ENCODE measurements at regions not wholly inside any gene's neighbourhood (a gene's known extent, or its start where the extent isn't known, plus 50 kb on each side); places are given as distances from the start of the nearest gene placed in this dataset.

DNA sequence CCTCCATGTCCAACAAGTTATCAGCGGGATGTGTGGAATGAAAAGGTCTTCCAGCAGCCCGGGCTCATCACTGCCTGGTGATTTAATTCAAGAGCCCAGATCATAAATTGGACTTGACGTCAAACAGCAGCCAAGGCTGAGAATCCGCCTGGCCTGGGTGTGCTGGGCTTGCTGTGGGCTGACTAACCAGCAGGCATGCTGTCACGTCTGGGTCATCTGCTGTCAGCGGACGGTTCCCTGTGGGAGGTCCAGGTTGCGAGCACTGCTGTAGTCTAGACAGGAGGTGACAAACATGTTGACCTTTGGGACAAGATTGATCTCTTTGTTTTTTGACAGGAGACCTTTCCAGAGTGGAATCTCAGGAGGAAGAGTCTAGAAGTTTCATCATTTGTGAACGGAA is 289.7 kb downstream of the OSTF1 start:
- TF ChIP-seq, protein P1, sequence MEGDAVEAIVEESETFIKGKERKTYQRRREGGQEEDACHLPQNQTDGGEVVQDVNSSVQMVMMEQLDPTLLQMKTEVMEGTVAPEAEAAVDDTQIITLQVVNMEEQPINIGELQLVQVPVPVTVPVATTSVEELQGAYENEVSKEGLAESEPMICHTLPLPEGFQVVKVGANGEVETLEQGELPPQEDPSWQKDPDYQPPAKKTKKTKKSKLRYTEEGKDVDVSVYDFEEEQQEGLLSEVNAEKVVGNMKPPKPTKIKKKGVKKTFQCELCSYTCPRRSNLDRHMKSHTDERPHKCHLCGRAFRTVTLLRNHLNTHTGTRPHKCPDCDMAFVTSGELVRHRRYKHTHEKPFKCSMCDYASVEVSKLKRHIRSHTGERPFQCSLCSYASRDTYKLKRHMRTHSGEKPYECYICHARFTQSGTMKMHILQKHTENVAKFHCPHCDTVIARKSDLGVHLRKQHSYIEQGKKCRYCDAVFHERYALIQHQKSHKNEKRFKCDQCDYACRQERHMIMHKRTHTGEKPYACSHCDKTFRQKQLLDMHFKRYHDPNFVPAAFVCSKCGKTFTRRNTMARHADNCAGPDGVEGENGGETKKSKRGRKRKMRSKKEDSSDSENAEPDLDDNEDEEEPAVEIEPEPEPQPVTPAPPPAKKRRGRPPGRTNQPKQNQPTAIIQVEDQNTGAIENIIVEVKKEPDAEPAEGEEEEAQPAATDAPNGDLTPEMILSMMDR (conservative IDR thresholded peaks at IDR 0.05 in 1 of 2, IDR thresholded peaks at IDR 0.05 in 1 of 2; ENCODE audit: extremely low read depth in 1 of 2, insufficient read depth in 1 of 2, low read depth in 1 of 2, low read length in 2 of 2) = no peak
- TF ChIP-seq EZH2 (IDR thresholded peaks at IDR 0.05; ENCODE audit: borderline replicate concordance, low read length) = no peak
